Keratinocyte (primary cell): ENCODE measurements at regions not wholly inside any gene's neighbourhood (a gene's known extent, or its start where the extent isn't known, plus 50 kb on each side); places are given as distances from the start of the nearest gene placed in this dataset.
"Not testable (repeated sequence)": the region's sequence is repeated elsewhere in the genome, so short reads cannot be mapped to it uniquely, and the experiment has no call there.

Experiments
- DNase-seq: peaks from one replicate; pipeline ENCODE4 v3.0.0-alpha.2; 2011; ENCODE audit warnings: low read depth, missing footprints, low spot score
- FAIRE-seq: peaks from 2 replicates; lab custom pipeline; 2011; peaks lifted over from hg19 to GRCh38; lab: Jason Lieb, UNC
- H2AFZ ChIP-seq: 2 replicates; pipeline ENCODE4 v1.6.0; 2012; ENCODE audit warnings: low read length, control low read depth, inconsistent platforms; ENCODE audit not compliant: control insufficient read depth
- H3K27ac ChIP-seq: 2 replicates; pipeline ENCODE4 v1.5.1; 2011; ENCODE audit warnings: low read length; ENCODE audit not compliant: control insufficient read depth, insufficient read depth
- H3K27me3 ChIP-seq: 3 replicates; pipeline ENCODE4 v1.6.0; 2011; ENCODE audit warnings: low read length; ENCODE audit not compliant: control insufficient read depth, insufficient read depth; ENCODE audit errors: extremely low read depth
- H3K36me3 ChIP-seq, 2 experiments: 2 replicates in 1 of 2; 3 replicates in 1 of 2; pipeline ENCODE4 v1.5.1; 2011; ENCODE audit warnings: low read length in 2 of 2, mild to moderate bottlenecking in 1 of 2; ENCODE audit not compliant: control insufficient read depth in 2 of 2, insufficient read depth in 2 of 2; ENCODE audit errors: extremely low read depth in 1 of 2
- H3K4me1 ChIP-seq: 3 replicates; pipeline ENCODE4 v1.5.1; 2011; ENCODE audit warnings: low read length; ENCODE audit not compliant: control insufficient read depth, insufficient read depth; ENCODE audit errors: extremely low read depth
- H3K4me2 ChIP-seq: 3 replicates; pipeline ENCODE4 v1.6.0; 2011; ENCODE audit warnings: low read depth, low read length; ENCODE audit not compliant: control insufficient read depth, insufficient read depth; ENCODE audit errors: extremely low read depth
- H3K4me3 ChIP-seq, 3 experiments: fragments of 200-600 bp in 1 of 3; sonication (generic) in 1 of 3; 2 replicates in 2 of 3; 3 replicates in 1 of 3; pipeline ENCODE4 v1.5.1; 2011 to 2016; ENCODE audit warnings: low read length in 3 of 3, mild to moderate bottlenecking in 3 of 3, control low read depth in 2 of 3, inconsistent platforms in 1 of 3, low read depth in 1 of 3, mixed read lengths in 1 of 3, mixed run types in 1 of 3, moderate library complexity in 1 of 3; ENCODE audit not compliant: control insufficient read depth in 2 of 3, insufficient read depth in 2 of 3; ENCODE audit errors: extremely low read depth in 1 of 3
- H3K79me2 ChIP-seq: 2 replicates; pipeline ENCODE4 v1.6.0; 2012; ENCODE audit warnings: low read length; ENCODE audit not compliant: control insufficient read depth, insufficient read depth
- H3K9ac ChIP-seq: 3 replicates; pipeline ENCODE4 v1.6.0; 2011; ENCODE audit warnings: low read length; ENCODE audit not compliant: control insufficient read depth, insufficient read depth; ENCODE audit errors: extremely low read depth
- H3K9me1 ChIP-seq: 3 replicates; pipeline ENCODE4 v1.6.0; 2011; ENCODE audit warnings: low read length; ENCODE audit not compliant: control insufficient read depth, insufficient read depth; ENCODE audit errors: extremely low read depth
- H3K9me3 ChIP-seq: 2 replicates; pipeline ENCODE4 v1.5.1; 2012; ENCODE audit warnings: low read depth, low read length; ENCODE audit not compliant: control insufficient read depth
- H4K20me1 ChIP-seq: 3 replicates; pipeline ENCODE4 v1.6.0; 2011; ENCODE audit warnings: low read length; ENCODE audit not compliant: control insufficient read depth, insufficient read depth; ENCODE audit errors: extremely low read depth
- CTCF ChIP-seq, 3 experiments: IDR thresholded peaks in 1 of 3; conservative IDR thresholded peaks in 1 of 3; optimal IDR thresholded peaks in 1 of 3; 2 replicates in 2 of 3; 3 replicates in 1 of 3; pipeline versions ENCODE3 to v1.5.1; 2011; ENCODE audit warnings: low read length in 3 of 3, mild to moderate bottlenecking in 3 of 3, moderate library complexity in 2 of 3, control low read depth in 1 of 3, inconsistent platforms in 1 of 3; ENCODE audit not compliant: insufficient read depth in 2 of 3; ENCODE audit errors: extremely low read depth in 1 of 3
- EZH2 ChIP-seq: IDR thresholded peaks from one replicate; pipeline ENCODE4 v1.6.1; 2012; ENCODE audit warnings: inconsistent platforms, mild to moderate bottlenecking, low read length, moderate library complexity
- dilution Hi-C: fragments of 300-500 bp; cut with MboI; formaldehyde crosslinking; loops from one replicate; pipeline ENCODE4 v1.7.0; 2020; ENCODE audit warnings: low sequenced_read_pairs; ENCODE audit not compliant: extremely low pct_ligation_motif_present

DNA sequence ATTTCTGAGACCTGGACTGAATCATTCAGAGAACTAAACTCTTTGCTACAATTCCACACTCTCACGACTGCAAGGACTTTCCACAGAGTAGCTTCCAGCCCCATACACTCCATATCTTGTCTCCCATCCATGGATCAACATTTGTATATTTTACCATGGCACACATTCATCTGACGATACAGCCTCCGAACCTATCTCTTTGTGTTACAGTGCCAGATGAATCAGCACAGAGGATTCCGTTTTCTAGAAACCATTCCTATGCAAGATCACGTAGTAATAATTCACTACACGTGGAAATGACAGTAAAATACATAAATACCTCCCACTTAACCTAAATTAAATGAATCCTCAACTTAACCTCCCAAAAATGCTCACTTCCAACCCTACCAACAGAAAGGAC, 110.0 kb upstream of the PRDX6 start:
- no peak for DNase-seq
- Histone ChIP-seq H3K79me2 (no peaks in the 10 kb centered on the region), H2AFZ (no peak overlapping the region), H3K27me3 (peaks cover 3% of the 10 kb centered on the region), H3K9me1 (no peaks in the 10 kb centered on the region), H3K9ac (no peak overlapping the region), H3K27ac (no peak overlapping the region), H3K4me2 (no peak overlapping the region), H3K9me3 (no peaks in the 10 kb centered on the region), H3K4me3 (no peak overlapping the region), H3K4me1 (no peaks in the 10 kb centered on the region), H3K36me3 (no peaks in the 10 kb centered on the region), H4K20me1 (no peaks in the 10 kb centered on the region)
- FAIRE-seq = no peak
- TF ChIP-seq EZH2 = no peak
- TF ChIP-seq CTCF (optimal IDR thresholded peaks at IDR 0.05 in 1 of 3, IDR thresholded peaks at IDR 0.05 in 1 of 3, conservative IDR thresholded peaks at IDR 0.05 in 1 of 3; ENCODE audit: extremely low read depth in 1 of 3, insufficient read depth in 2 of 3, low read length in 3 of 3) = no peak
- dilution Hi-C loops = no loop called here

- H3K79me2 ChIP-seq, DNase-seq, H3K36me3 ChIP-seq, H3K4me2 ChIP-seq, dilution Hi-C loops, H3K4me3 ChIP-seq, H3K9ac ChIP-seq, H2AFZ ChIP-seq, H3K4me1 ChIP-seq, H3K27me3 ChIP-seq, H3K9me3 ChIP-seq, FAIRE-seq, H4K20me1 ChIP-seq, H3K27ac ChIP-seq, H3K9me1 ChIP-seq: not testable (repeated sequence)
Observed at GRCh38 chr1:173370586-173370985, 106.5 kb upstream of the PRDX6 start.

DNA sequence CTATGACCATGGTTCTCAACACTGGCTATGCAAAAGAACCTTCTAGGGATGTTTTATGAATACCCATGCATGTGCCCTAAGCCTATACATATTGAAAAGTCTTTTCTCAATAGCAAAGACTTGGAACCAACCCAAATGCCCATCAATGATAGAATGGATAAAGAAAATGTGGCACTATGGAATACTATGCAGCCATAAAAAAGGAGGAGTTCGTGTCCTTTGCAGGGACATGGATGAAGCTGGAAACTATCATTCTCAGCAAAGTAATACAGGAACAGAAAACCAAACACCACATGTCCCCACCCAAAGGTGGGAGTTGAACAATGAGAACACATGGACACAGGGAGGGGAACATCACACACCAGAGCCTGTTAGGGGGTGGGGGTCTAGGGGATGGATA, 101.1 kb upstream of the PRDX6 start:
- not testable (repeated sequence) for FAIRE-seq

More for the DNA sequence above, 101.1 kb upstream of the PRDX6 start:
- H3K36me3 ChIP-seq, H3K4me1 ChIP-seq, dilution Hi-C loops, H3K27ac ChIP-seq, H3K79me2 ChIP-seq, H2AFZ ChIP-seq, H4K20me1 ChIP-seq, H3K9me1 ChIP-seq, H3K9ac ChIP-seq, DNase-seq, H3K9me3 ChIP-seq, H3K27me3 ChIP-seq, H3K4me3 ChIP-seq, H3K4me2 ChIP-seq: not testable (repeated sequence)
